H1 (cell line): ENCODE measurements at regions not wholly inside any gene's neighbourhood (a gene's known extent, or its start where the extent isn't known, plus 50 kb on each side); places are given as distances from the start of the nearest gene placed in this dataset.

ENCODE experiments used
- CTCF ChIA-PET: fragments of 300-600 bp; sonication (Branson Sonifier 250); formaldehyde crosslinking; loops from one replicate; lab custom pipeline; 2021; ENCODE audit not compliant: partially characterized antibody; lab: Charles Lee
- POLR2A ChIA-PET: fragments of 300-600 bp; sonication (Branson Sonifier 250); formaldehyde crosslinking; loops from one replicate; lab custom pipeline; 2021; ENCODE audit warnings: inconsistent platforms; ENCODE audit not compliant: partially characterized antibody; lab: Charles Lee
- DNase-seq, 2 experiments: peaks; one replicate each; pipeline versions ENCODE4 v3.0.0 to v3.0.0-alpha.2; 2010 to 2022; ENCODE audit warnings: low spot score in 2 of 2, low read depth in 1 of 2, mixed read lengths in 1 of 2
- FAIRE-seq: peaks from 2 replicates; lab custom pipeline; 2011; peaks lifted over from hg19 to GRCh38; lab: Jason Lieb, UNC
- H2AFZ ChIP-seq: 2 replicates; pipeline ENCODE4 v1.8.1; 2012; ENCODE audit warnings: low read length, inconsistent platforms
- H2AK5ac ChIP-seq: 2 replicates; pipeline ENCODE4 v1.6.1; 2013; ENCODE audit warnings: low read depth, low read length
- H2BK120ac ChIP-seq: replicated peaks from 2 replicates; pipeline ENCODE3; 2013; ENCODE audit warnings: low read depth, low read length, inconsistent platforms
- H2BK12ac ChIP-seq: 2 replicates; pipeline ENCODE4 v1.6.1; 2013; ENCODE audit warnings: low read depth, low read length
- H2BK15ac ChIP-seq: 2 replicates; pipeline ENCODE4 v1.6.1; 2013; ENCODE audit warnings: low read length
- H2BK20ac ChIP-seq: 2 replicates; pipeline ENCODE4 v1.6.1; 2013; ENCODE audit warnings: low read length
- H2BK5ac ChIP-seq: 2 replicates; pipeline ENCODE4 v1.6.1; 2013; ENCODE audit warnings: low read depth, low read length
- H3K14ac ChIP-seq: 2 replicates; pipeline ENCODE4 v1.6.1; 2013; ENCODE audit warnings: inconsistent platforms; ENCODE audit not compliant: insufficient read length
- H3K18ac ChIP-seq: 2 replicates; pipeline ENCODE4 v1.6.1; 2013; ENCODE audit warnings: low read length; ENCODE audit errors: extremely low read depth
- H3K23ac ChIP-seq: 2 replicates; pipeline ENCODE4 v1.6.1; 2013; ENCODE audit warnings: inconsistent platforms; ENCODE audit not compliant: insufficient read length
- H3K23me2 ChIP-seq: 2 replicates; pipeline ENCODE4 v1.6.1; 2013; ENCODE audit warnings: low read depth, low read length
- H3K27ac ChIP-seq: 2 replicates; pipeline ENCODE4 v1.6.1; 2011; ENCODE audit warnings: low read depth, low read length, inconsistent platforms
- H3K27me3 ChIP-seq, 4 experiments: replicated peaks in 1 of 4; 1 replicate in 1 of 4; 2 replicates in 3 of 4; pipeline versions ENCODE4 v1.6.1 to v1.8.1; 2011 to 2013; ENCODE audit warnings: low read length in 3 of 4, mild to moderate bottlenecking in 3 of 4, inconsistent platforms in 2 of 4, mixed read lengths in 2 of 4, moderate library complexity in 1 of 4; ENCODE audit not compliant: control insufficient read depth in 3 of 4, insufficient read depth in 3 of 4; ENCODE audit errors: extremely low read depth in 1 of 4
- H3K36me3 ChIP-seq, 4 experiments: 2 replicates each; pipeline versions ENCODE4 v1.6.1 to v1.8.1; 2011 to 2013; ENCODE audit warnings: mild to moderate bottlenecking in 4 of 4, low read length in 3 of 4, moderate library complexity in 2 of 4, control low read depth in 1 of 4, inconsistent platforms in 1 of 4; ENCODE audit not compliant: insufficient read depth in 4 of 4, control insufficient read depth in 2 of 4
- H3K4ac ChIP-seq: replicated peaks from 2 replicates; pipeline ENCODE3; 2013; ENCODE audit warnings: low read length, low read depth, mixed read lengths, inconsistent platforms; ENCODE audit not compliant: insufficient read length
- H3K4me1 ChIP-seq, 4 experiments: replicated peaks in 1 of 4; 1 replicate in 1 of 4; 2 replicates in 3 of 4; pipeline versions ENCODE4 v1.6.1 to v1.8.1; 2011 to 2013; ENCODE audit warnings: low read length in 3 of 4, inconsistent platforms in 2 of 4, mixed read lengths in 1 of 4; ENCODE audit not compliant: insufficient read depth in 4 of 4, control insufficient read depth in 3 of 4
- H3K4me2 ChIP-seq, 2 experiments: 2 replicates each; pipeline versions ENCODE4 v1.6.1 to v1.8.1; 2011 to 2013; ENCODE audit warnings: low read depth in 2 of 2, low read length in 2 of 2, control low read depth in 1 of 2, inconsistent platforms in 1 of 2, mild to moderate bottlenecking in 1 of 2; ENCODE audit not compliant: insufficient read depth in 1 of 2
- H3K4me3 ChIP-seq, 4 experiments: fragments of 200-600, 300-600 bp in 1 of 4; sonication (generic), shearing (Covaris generic), sonication (Bioruptor Twin) in 1 of 4; 2 replicates each; pipeline versions ENCODE4 v1.5.1 to v1.8.1; 2011 to 2016; ENCODE audit warnings: low read length in 4 of 4, low read depth in 3 of 4, control low read depth in 2 of 4, inconsistent platforms in 2 of 4, mild to moderate bottlenecking in 2 of 4, mixed read lengths in 1 of 4, moderate library complexity in 1 of 4; ENCODE audit not compliant: insufficient read depth in 2 of 4; ENCODE audit errors: extremely low read depth in 1 of 4
- H3K56ac ChIP-seq: replicated peaks from 2 replicates; pipeline ENCODE3; 2013; ENCODE audit warnings: low read depth, mild to moderate bottlenecking, mixed read lengths, low read length, inconsistent platforms; ENCODE audit not compliant: insufficient read length
- H3K79me1 ChIP-seq: 2 replicates; pipeline ENCODE4 v1.6.1; 2013; ENCODE audit warnings: low read depth, low read length, control low read depth
- H3K79me2 ChIP-seq, 2 experiments: 2 replicates each; pipeline versions ENCODE4 v1.6.1 to v1.8.1; 2012 to 2013; ENCODE audit warnings: low read length in 2 of 2, mild to moderate bottlenecking in 2 of 2, inconsistent platforms in 1 of 2; ENCODE audit not compliant: insufficient read depth in 2 of 2, control insufficient read depth in 1 of 2
- H3K9ac ChIP-seq, 4 experiments: replicated peaks in 1 of 4; 1 replicate in 1 of 4; 2 replicates in 3 of 4; pipeline versions ENCODE4 v1.6.1 to v1.8.1; 2011 to 2013; ENCODE audit warnings: low read depth in 3 of 4, low read length in 3 of 4, control low read depth in 2 of 4, mild to moderate bottlenecking in 2 of 4, moderate library complexity in 2 of 4, inconsistent platforms in 1 of 4; ENCODE audit errors: extremely low read depth in 1 of 4
- H3K9me3 ChIP-seq, 2 experiments: 2 replicates each; pipeline versions ENCODE4 v1.6.1 to v1.8.1; 2012 to 2013; ENCODE audit warnings: mild to moderate bottlenecking in 2 of 2, moderate library complexity in 2 of 2, control low read depth in 1 of 2, inconsistent platforms in 1 of 2, low read depth in 1 of 2, low read length in 1 of 2, mixed read lengths in 1 of 2; ENCODE audit not compliant: insufficient read depth in 2 of 2
- H4K20me1 ChIP-seq, 2 experiments: replicated peaks in 1 of 2; 2 replicates each; pipeline versions ENCODE3 to v1.8.1; 2011 to 2013; ENCODE audit warnings: inconsistent platforms in 2 of 2, low read length in 2 of 2, mild to moderate bottlenecking in 1 of 2; ENCODE audit not compliant: insufficient read depth in 2 of 2, control insufficient read depth in 1 of 2
- H4K5ac ChIP-seq: 2 replicates; pipeline ENCODE4 v1.6.1; 2013; ENCODE audit warnings: low read length, low read depth, mixed read lengths, inconsistent platforms; ENCODE audit not compliant: insufficient read length
- H4K8ac ChIP-seq: 2 replicates; pipeline ENCODE4 v1.8.0; 2013; ENCODE audit warnings: mild to moderate bottlenecking, moderate library complexity, low read length, inconsistent platforms; ENCODE audit not compliant: insufficient read depth; ENCODE audit errors: extremely low read depth
- H4K91ac ChIP-seq: replicated peaks from 2 replicates; pipeline ENCODE3; 2013; ENCODE audit warnings: low read length, mixed read lengths, inconsistent platforms; ENCODE audit not compliant: insufficient read length
- EZH2 ChIP-seq: fragments of 200-600 bp; sonication (generic); IDR thresholded peaks from 2 replicates; pipeline ENCODE4 v1.7.1; 2012; ENCODE audit warnings: low read depth, mild to moderate bottlenecking, moderate library complexity, low read length, inconsistent platforms; ENCODE audit not compliant: severe bottlenecking
- RFX5 ChIP-seq: IDR thresholded peaks from 2 replicates; pipeline ENCODE4 v1.6.1; 2011; ENCODE audit warnings: low read depth, low read length, improper control_type of control experiment, borderline replicate concordance
- SUZ12 ChIP-seq: fragments of 200-600 bp; sonication (generic); IDR thresholded peaks from 2 replicates; pipeline ENCODE4 v1.6.1; 2012; ENCODE audit warnings: mild to moderate bottlenecking, inconsistent platforms, low read length, moderate library complexity, mixed read lengths
- WGBS, 2 experiments: shearing (Covaris generic) in 1 of 2; methylation state at CpG; one replicate each; pipeline versions ENCODE4 v1.1.6 to v1.1.7; 2013 to 2015; ENCODE audit warnings: low lambda C conversion rate in 2 of 2, mixed read lengths in 2 of 2, inconsistent platforms in 1 of 2, low coverage in 1 of 2, missing lambda C conversion rate in 1 of 2; ENCODE audit not compliant: insufficient replicate concordance in 2 of 2, insufficient coverage in 1 of 2, insufficient read length in 1 of 2; ENCODE audit errors: extremely low coverage in 1 of 2, missing lambda C conversion rate in 1 of 2; 5-methylcytosine and 5-hydroxymethylcytosine counted together

DNA sequence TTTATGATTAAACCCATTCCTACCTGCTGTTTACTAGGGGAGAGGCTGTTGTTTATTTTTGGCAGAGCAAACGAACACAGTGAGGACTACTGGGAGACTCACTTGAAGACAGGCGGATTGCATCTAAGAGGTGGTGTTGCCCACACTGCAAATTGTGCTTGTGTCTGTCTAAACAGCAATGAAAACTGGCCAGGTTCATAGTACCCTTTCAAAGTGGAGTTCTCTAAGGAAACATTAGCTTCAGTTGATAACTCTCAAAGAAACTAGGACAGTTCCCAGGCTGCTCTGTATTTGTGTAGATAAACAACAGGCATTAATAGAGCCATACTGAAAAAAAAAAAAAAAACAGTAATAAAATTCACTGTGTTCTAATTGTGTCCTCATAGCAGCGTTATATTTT lies 466.0 kb upstream of the RGS6 start:
- Histone ChIP-seq H3K36me3 (peaks cover 0 to 6% (median 0%) of the 10 kb centered on the region in 4 experiments; a peak in 4 of 8 replicates), H3K79me1 (peaks cover 5% of the 10 kb centered on the region; the same call in 1 of the 2 replicates), H2BK120ac (no peak overlapping the region), H3K56ac (no peak overlapping the region), H3K23me2 (no peaks in the 10 kb centered on the region; the same call in 1 of the 2 replicates), H3K23ac (no peak overlapping the region), H3K4me3 (no peak overlapping the region), H3K4me2 (no peak overlapping the region), H2BK15ac (no peak overlapping the region), H3K14ac (no peak overlapping the region), H4K91ac (no peak overlapping the region), H2AFZ (no peak overlapping the region), H3K4me1 (no peaks in the 10 kb centered on the region), H2BK5ac (no peak overlapping the region), H3K9me3 (no peaks in the 10 kb centered on the region), H2AK5ac (no peak overlapping the region), H3K18ac (no peak overlapping the region), H2BK12ac (no peak overlapping the region), H2BK20ac (no peak overlapping the region), H4K20me1 (peaks cover 0 to 2% of the 10 kb centered on the region in 2 experiments), H3K27me3 (no peaks in the 10 kb centered on the region), H3K9ac (no peak overlapping the region), H4K5ac (no peak overlapping the region), H3K27ac (no peak overlapping the region), H3K4ac (no peak overlapping the region), H4K8ac (no peak overlapping the region), H3K79me2 (peaks cover 0 to 14% of the 10 kb centered on the region in 2 experiments; a peak in 1 of 4 replicates)
- FAIRE-seq = no peak
- POLR2A ChIA-PET = interaction anchor here (1.7 kb wide), 1 partner anchor 18 kb away, joined by 6 read pairs; no protein-coding TSS in a partner anchor
- no peak for DNase-seq
- CTCF ChIA-PET = interaction anchor here (1.2 to 1.6 kb wide), 2 partner anchors 8 to 87 kb away, joined by 3 to 5 read pairs; no protein-coding TSS in a partner anchor
- WGBS, 2 experiments = 89% methylated on average over 3 of the region's 3 CpGs; no CpG with 5 or more reads in 1 of the 2 experiments
- TF ChIP-seq EZH2 = no peak
- TF ChIP-seq RFX5 = no peak
- TF ChIP-seq SUZ12 = no peak
